HG02763 (cell line): ENCODE measurements at regions not wholly inside any gene's neighbourhood (a gene's known extent, or its start where the extent isn't known, plus 50 kb on each side); places are given as distances from the start of the nearest gene placed in this dataset.

Experiments used
- ATAC-seq: cut with Tn5 transposase; IDR thresholded peaks from one replicate; pipeline ENCODE4 v1.9.1; 2021; ENCODE audit warnings: mild to moderate bottlenecking, moderate library complexity; ENCODE audit not compliant: unreplicated experiment

GRCh38 chr5:111914966-111915636, 158.1 kb upstream of the NREP start:
- no peak for ATAC-seq

- no peak for ATAC-seq
Measured at GRCh38 chr5:111902436-111902835, 145.4 kb upstream of the NREP start.

GRCh38 chr5:111901296-111901695, 144.3 kb upstream of the NREP start:
- no peak for ATAC-seq

GRCh38 chr5:111892949-111893348, 136.0 kb upstream of the NREP start:
- no peak for ATAC-seq

- ATAC-seq, result no peak
Measured at GRCh38 chr5:111887706-111888105, 130.7 kb upstream of the NREP start.

GRCh38 chr5:111869681-111870080, 112.7 kb upstream of the NREP start:
- ATAC-seq, result no peak

GRCh38 chr5:111865356-111865755, 108.4 kb upstream of the NREP start:
- no peak for ATAC-seq

- ATAC-seq, result no peak
Measured at GRCh38 chr5:111863801-111864200, 106.8 kb upstream of the NREP start.

- ATAC-seq, result no peak
Measured at GRCh38 chr5:111859533-111860270, 102.7 kb upstream of the NREP start.

- ATAC-seq, result no peak
Measured at GRCh38 chr5:111859031-111859430, 102.0 kb upstream of the NREP start.

GRCh38 chr5:111857623-111858022, 100.6 kb upstream of the NREP start:
- ATAC-seq, result no peak

GRCh38 chr5:111856876-111857466, 100.0 kb upstream of the NREP start:
- no peak for ATAC-seq

- no peak for ATAC-seq
Measured at GRCh38 chr5:111855356-111855755, 98.4 kb upstream of the NREP start.

GRCh38 chr5:111854186-111854585, 97.2 kb upstream of the NREP start:
- ATAC-seq, result no peak

GRCh38 chr5:111853748-111854147, 96.8 kb upstream of the NREP start:
- ATAC-seq, result no peak

GRCh38 chr5:111851631-111852548, 94.9 kb upstream of the NREP start:
- ATAC-seq, result no peak

- no peak for ATAC-seq
Measured at GRCh38 chr5:111848476-111848875, 91.5 kb upstream of the NREP start.

GRCh38 chr5:111847052-111847925, 90.3 kb upstream of the NREP start:
- ATAC-seq, result no peak

GRCh38 chr5:111840036-111840674, 83.2 kb upstream of the NREP start:
- ATAC-seq, result no peak

- ATAC-seq, result no peak
Measured at GRCh38 chr5:111839438-111839837, 82.4 kb upstream of the NREP start.
